ENCODE measurements at regions not wholly inside any gene's neighbourhood (a gene's known extent, or its start where the extent isn't known, plus 50 kb on each side); places are given as distances from the start of the nearest gene placed in this dataset.
"Not testable (repeated sequence)": the region's sequence is repeated elsewhere in the genome, so short reads cannot be mapped to it uniquely, and the experiment has no call there.

- DNase-seq, result no peak
These were observed 123.6 kb downstream of the ZNF248 start for GRCh38 chr10:37733822-37734221.

- DNase-seq, result no peak
These were observed 124.7 kb downstream of the ZNF248 start for GRCh38 chr10:37732685-37733084.

GRCh38 chr10:37728830-37729229, 128.6 kb downstream of the ZNF248 start:
- DNase-seq, result no peak

GRCh38 chr10:37727491-37728352, 129.7 kb downstream of the ZNF248 start:
- no peak for DNase-seq

- DNase-seq, result no peak
These were observed 136.3 kb downstream of the ZNF248 start for GRCh38 chr10:37721100-37721499.

GRCh38 chr10:37718060-37718459, 139.3 kb downstream of the ZNF248 start:
- DNase-seq, result not testable (repeated sequence)

GRCh38 chr10:37713642-37714041, 143.8 kb downstream of the ZNF248 start:
- peak; percentile 58 to 76 for DNase-seq

GRCh38 chr10:37713132-37713501, 144.3 kb downstream of the ZNF248 start:
- DNase-seq, result no peak

GRCh38 chr10:37712489-37713131, 144.8 kb downstream of the ZNF248 start:
- no peak for DNase-seq

- no peak for DNase-seq
These were observed 145.6 kb downstream of the ZNF248 start for GRCh38 chr10:37711617-37712488.

GRCh38 chr10:37710831-37711616, 146.4 kb downstream of the ZNF248 start:
- no peak for DNase-seq

GRCh38 chr10:37707829-37708578, 149.4 kb downstream of the ZNF248 start:
- peak in 1 of 2 experiments; percentile 5 for DNase-seq

- DNase-seq, result no peak
These were observed 152.8 kb downstream of the ZNF248 start for GRCh38 chr10:37704566-37704965.

- no peak for DNase-seq
These were observed 153.5 kb downstream of the ZNF248 start for GRCh38 chr10:37703833-37704382.

- no peak for DNase-seq
These were observed 154.3 kb downstream of the ZNF248 start for GRCh38 chr10:37703114-37703513.

GRCh38 chr10:37701781-37702493, 155.5 kb downstream of the ZNF248 start:
- no peak for DNase-seq

GRCh38 chr10:37700886-37701780, 156.3 kb downstream of the ZNF248 start:
- peak; percentile 46 to 65 for DNase-seq

GRCh38 chr10:37687581-37687980, 169.8 kb downstream of the ZNF248 start:
- no peak for DNase-seq
